ENCODE measurements at regions not wholly inside any gene's neighbourhood (a gene's known extent, or its start where the extent isn't known, plus 50 kb on each side); places are given as distances from the start of the nearest gene placed in this dataset.

GRCh38 chr4:181692965-181693364, 550.2 kb upstream of the TENM3 start:
- DNase-seq = no peak

- DNase-seq = no peak
Observed at GRCh38 chr4:181693517-181693916, 549.7 kb upstream of the TENM3 start.

- no peak for DNase-seq
Observed at GRCh38 chr4:181698221-181698620, 545.0 kb upstream of the TENM3 start.

GRCh38 chr4:181701214-181701613, 542.0 kb upstream of the TENM3 start:
- no peak for DNase-seq

GRCh38 chr4:181701894-181702293, 541.3 kb upstream of the TENM3 start:
- no peak for DNase-seq

- no peak for DNase-seq
Observed at GRCh38 chr4:181702864-181703495, 540.2 kb upstream of the TENM3 start.

GRCh38 chr4:181710143-181710542, 533.1 kb upstream of the TENM3 start:
- DNase-seq = no peak

GRCh38 chr4:181711387-181711786, 531.8 kb upstream of the TENM3 start:
- DNase-seq = no peak

GRCh38 chr4:181728305-181728966, 514.8 kb upstream of the TENM3 start:
- DNase-seq = no peak

GRCh38 chr4:181731900-181732299, 511.3 kb upstream of the TENM3 start:
- no peak for DNase-seq

GRCh38 chr4:181737744-181738143, 505.5 kb upstream of the TENM3 start:
- no peak for DNase-seq

- DNase-seq = no peak
Observed at GRCh38 chr4:181739031-181739430, 504.2 kb upstream of the TENM3 start.

GRCh38 chr4:181741513-181741912, 501.7 kb upstream of the TENM3 start:
- no peak for DNase-seq

GRCh38 chr4:181745933-181746625, 497.1 kb upstream of the TENM3 start:
- no peak for DNase-seq

- DNase-seq = no peak
Observed at GRCh38 chr4:181748581-181748980, 494.6 kb upstream of the TENM3 start.

GRCh38 chr4:181752516-181752915, 490.7 kb upstream of the TENM3 start:
- no peak for DNase-seq

- no peak for DNase-seq
Observed at GRCh38 chr4:181753207-181753606, 490.0 kb upstream of the TENM3 start.

GRCh38 chr4:181755846-181756245, 487.4 kb upstream of the TENM3 start:
- no peak for DNase-seq

- no peak for DNase-seq
Observed at GRCh38 chr4:181756451-181757095, 486.6 kb upstream of the TENM3 start.

GRCh38 chr4:181757098-181757497, 486.1 kb upstream of the TENM3 start:
- no peak for DNase-seq

GRCh38 chr4:181757910-181758660, 485.1 kb upstream of the TENM3 start:
- DNase-seq = no peak

- no peak for DNase-seq
Observed at GRCh38 chr4:181760560-181760959, 482.6 kb upstream of the TENM3 start.

- no peak for DNase-seq
Observed at GRCh38 chr4:181761156-181761555, 482.0 kb upstream of the TENM3 start.

Measured in CD4-positive, alpha-beta T cell treated with Interleukin-4 for 1 hour (primary cell).